ENCODE measurements at regions not wholly inside any gene's neighbourhood (a gene's known extent, or its start where the extent isn't known, plus 50 kb on each side); places are given as distances from the start of the nearest gene placed in this dataset.

GRCh38 chr12:124722878-124723277 lies 140.8 kb downstream of the SCARB1 start:
- no peak for TF ChIP-seq EZH2 (IDR thresholded peaks at IDR 0.05; ENCODE audit: borderline replicate concordance)
- no peak for TF ChIP-seq CTCF (IDR thresholded peaks at IDR 0.05; ENCODE audit: poor library complexity)
- no peak for TF ChIP-seq EZH2phosphoT487 (IDR thresholded peaks at IDR 0.05; ENCODE audit: low read depth, severe bottlenecking, unreplicated experiment)

All from hepatocyte (in vitro differentiated cells).